ENCODE measurements at regions not wholly inside any gene's neighbourhood (a gene's known extent, or its start where the extent isn't known, plus 50 kb on each side); places are given as distances from the start of the nearest gene placed in this dataset.

GRCh38 chr6:98589536-98589935 lies 244.8 kb upstream of the POU3F2 start:
- no peaks in the 10 kb centered on the region for H3K9me3 ChIP-seq
- TF ChIP-seq POLR2A (IDR thresholded peaks at IDR 0.05) (no peak), CTCF (IDR thresholded peaks at IDR 0.05) (no peak)
- no peak for ATAC-seq
- no peak for DNase-seq
- no peaks in the 10 kb centered on the region for H3K36me3 ChIP-seq (replicated peaks in 1 of 2; ENCODE audit: insufficient read depth in 1 of 2, low read depth in 2 of 2)
- intact Hi-C loops (cut with DNase I): no loop called here
- H3K27ac ChIP-seq: no peak overlapping the region
- no peak overlapping the region for H3K4me3 ChIP-seq
- 45 to 47% methylated on average over 5 of the region's 5 CpGs for WGBS, 2 donors
- H3K4me1 ChIP-seq: no peaks in the 10 kb centered on the region
- no peaks in the 10 kb centered on the region for H3K27me3 ChIP-seq

GRCh38 chr6:98590136-98590681 lies 244.2 kb upstream of the POU3F2 start:
- H3K27me3 ChIP-seq: no peaks in the 10 kb centered on the region

DNA sequence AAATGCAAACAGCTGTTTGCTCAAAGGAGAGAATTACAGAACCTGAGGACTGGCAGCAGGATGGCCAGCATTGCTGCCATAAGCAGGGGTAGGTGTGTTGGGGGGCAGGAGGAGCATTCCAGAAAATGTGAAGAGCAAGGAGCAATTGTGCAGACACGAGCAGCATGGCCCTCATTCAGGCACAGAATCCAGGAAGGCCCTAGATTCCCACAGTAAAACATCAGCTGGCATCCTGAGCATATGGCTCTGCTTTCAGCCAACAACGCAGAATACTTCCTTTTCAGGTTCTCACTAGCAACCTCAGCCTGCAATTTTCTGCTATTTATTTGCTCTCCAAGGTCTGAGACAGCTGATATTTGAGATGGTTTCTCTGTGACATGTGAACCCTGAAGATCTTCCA lies 243.4 kb upstream of the POU3F2 start:
- DNase-seq (no peak), ATAC-seq (no peak)
- H3K36me3 ChIP-seq (replicated peaks in 1 of 2; ENCODE audit: insufficient read depth in 1 of 2, low read depth in 2 of 2): no peaks in the 10 kb centered on the region
- no peaks in the 10 kb centered on the region for H3K9me3 ChIP-seq
- intact Hi-C loops (cut with DNase I): no loop called here
- no peak overlapping the region for H3K4me3 ChIP-seq
- TF ChIP-seq CTCF (IDR thresholded peaks at IDR 0.05) (no peak), POLR2A (IDR thresholded peaks at IDR 0.05) (no peak)
- H3K27ac ChIP-seq: no peak overlapping the region
- 0 to 7% methylated on average over 2 of the region's 2 CpGs for WGBS, 2 donors
- H3K27me3 ChIP-seq: no peaks in the 10 kb centered on the region
- no peaks in the 10 kb centered on the region for H3K4me1 ChIP-seq

More at GRCh38 chr6:98590136-98590681, 244.2 kb upstream of the POU3F2 start:
- no peaks in the 10 kb centered on the region for H3K9me3 ChIP-seq
- TF ChIP-seq POLR2A (IDR thresholded peaks at IDR 0.05) (no peak), CTCF (IDR thresholded peaks at IDR 0.05) (no peak)
- no peak overlapping the region for H3K27ac ChIP-seq
- WGBS, 2 donors: 49 to 77% methylated on average over 3 of the region's 3 CpGs
- ATAC-seq (no peak), DNase-seq (no peak)
- no peak overlapping the region for H3K4me3 ChIP-seq
- no peaks in the 10 kb centered on the region for H3K4me1 ChIP-seq
- intact Hi-C loops (cut with DNase I): no loop called here
- H3K36me3 ChIP-seq (replicated peaks in 1 of 2; ENCODE audit: insufficient read depth in 1 of 2, low read depth in 2 of 2): no peaks in the 10 kb centered on the region

- WGBS, 2 donors: 39% methylated on average over 2 of the region's 2 CpGs
- no peak overlapping the region for H3K4me3 ChIP-seq
- DNase-seq (no peak), ATAC-seq (no peak)
- H3K4me1 ChIP-seq: no peaks in the 10 kb centered on the region
- H3K27me3 ChIP-seq: no peaks in the 10 kb centered on the region
- intact Hi-C loops (cut with DNase I): no loop called here
- no peaks in the 10 kb centered on the region for H3K36me3 ChIP-seq (replicated peaks in 1 of 2; ENCODE audit: insufficient read depth in 1 of 2, low read depth in 2 of 2)
- no peaks in the 10 kb centered on the region for H3K9me3 ChIP-seq
- TF ChIP-seq POLR2A (IDR thresholded peaks at IDR 0.05) (no peak), CTCF (IDR thresholded peaks at IDR 0.05) (no peak)
- no peak overlapping the region for H3K27ac ChIP-seq
These were observed 240.7 kb upstream of the POU3F2 start for GRCh38 chr6:98593676-98594075.

DNA sequence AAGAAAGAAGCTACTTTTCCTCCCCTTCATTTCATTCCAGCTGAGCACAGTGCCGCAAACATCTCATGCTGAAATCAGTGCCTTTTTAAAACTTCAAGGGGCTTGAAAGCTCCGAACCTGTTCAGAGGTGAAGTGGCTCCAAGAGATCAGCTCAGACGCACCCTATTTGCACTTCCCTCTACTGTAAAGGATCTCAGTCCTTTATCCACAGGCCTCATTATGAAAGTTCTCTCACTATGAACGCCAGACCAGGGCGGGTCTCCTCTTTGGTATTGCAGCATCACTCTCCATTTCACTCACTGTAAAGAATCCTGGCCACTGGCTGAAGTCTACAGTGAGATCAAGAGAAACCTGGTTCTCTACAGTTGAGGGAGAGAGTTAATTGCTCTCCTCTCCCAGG lies 232.7 kb upstream of the POU3F2 start:
- DNase-seq: no peak
- H3K36me3 ChIP-seq (replicated peaks in 1 of 2; ENCODE audit: insufficient read depth in 1 of 2, low read depth in 2 of 2): no peaks in the 10 kb centered on the region
- no peak for TF ChIP-seq POLR2A (IDR thresholded peaks at IDR 0.05)
- no peak for TF ChIP-seq CTCF (IDR thresholded peaks at IDR 0.05)
- ATAC-seq: no peak
- H3K27ac ChIP-seq: no peak overlapping the region
- 49 to 53% methylated on average over 5 of the region's 5 CpGs for WGBS, 2 donors
- no peak overlapping the region for H3K4me3 ChIP-seq
- H3K27me3 ChIP-seq: no peaks in the 10 kb centered on the region
- H3K9me3 ChIP-seq: no peaks in the 10 kb centered on the region
- intact Hi-C loops (cut with DNase I): no loop called here
- H3K4me1 ChIP-seq: no peaks in the 10 kb centered on the region
